ENCODE measurements at regions not wholly inside any gene's neighbourhood (a gene's known extent, or its start where the extent isn't known, plus 50 kb on each side); places are given as distances from the start of the nearest gene placed in this dataset.

- DNase-seq (ENCODE audit: low read depth in 1 of 2, low spot score in 1 of 2): no peak
Measured at GRCh38 chr16:48949636-48950035, 332.0 kb downstream of the CBLN1 start.

GRCh38 chr16:48948911-48949310, 332.7 kb downstream of the CBLN1 start:
- no peak for DNase-seq (ENCODE audit: low read depth in 1 of 2, low spot score in 1 of 2)

- DNase-seq (ENCODE audit: low read depth in 1 of 2, low spot score in 1 of 2): no peak
Measured at GRCh38 chr16:48947371-48947713, 334.3 kb downstream of the CBLN1 start.

- no peak for DNase-seq (ENCODE audit: low read depth in 1 of 2, low spot score in 1 of 2)
Measured at GRCh38 chr16:48946686-48947370, 334.8 kb downstream of the CBLN1 start.

- DNase-seq (ENCODE audit: low read depth in 1 of 2, low spot score in 1 of 2): no peak
Measured at GRCh38 chr16:48942996-48943395, 333.0 kb upstream of the N4BP1 start.

GRCh38 chr16:48936811-48937210, 326.8 kb upstream of the N4BP1 start:
- no peak for DNase-seq (ENCODE audit: low read depth in 1 of 2, low spot score in 1 of 2)

GRCh38 chr16:48932216-48932855, 322.4 kb upstream of the N4BP1 start:
- no peak for DNase-seq (ENCODE audit: low read depth in 1 of 2, low spot score in 1 of 2)

- no peak for DNase-seq (ENCODE audit: low read depth in 1 of 2, low spot score in 1 of 2)
Measured at GRCh38 chr16:48930951-48931553, 321.1 kb upstream of the N4BP1 start.

GRCh38 chr16:48919791-48920190, 309.8 kb upstream of the N4BP1 start:
- DNase-seq (ENCODE audit: low read depth in 1 of 2, low spot score in 1 of 2): no peak

GRCh38 chr16:48918520-48919258, 308.7 kb upstream of the N4BP1 start:
- no peak for DNase-seq (ENCODE audit: low read depth in 1 of 2, low spot score in 1 of 2)

- DNase-seq (ENCODE audit: low read depth in 1 of 2, low spot score in 1 of 2): no peak
Measured at GRCh38 chr16:48916566-48916965, 306.6 kb upstream of the N4BP1 start.

GRCh38 chr16:48914070-48914469, 304.1 kb upstream of the N4BP1 start:
- no peak for DNase-seq (ENCODE audit: low read depth in 1 of 2, low spot score in 1 of 2)

GRCh38 chr16:48913384-48913783, 303.4 kb upstream of the N4BP1 start:
- no peak for DNase-seq (ENCODE audit: low read depth in 1 of 2, low spot score in 1 of 2)

GRCh38 chr16:48912360-48912759, 302.4 kb upstream of the N4BP1 start:
- DNase-seq (ENCODE audit: low read depth in 1 of 2, low spot score in 1 of 2): no peak

GRCh38 chr16:48911700-48912099, 301.7 kb upstream of the N4BP1 start:
- DNase-seq (ENCODE audit: low read depth in 1 of 2, low spot score in 1 of 2): no peak

- no peak for DNase-seq (ENCODE audit: low read depth in 1 of 2, low spot score in 1 of 2)
Measured at GRCh38 chr16:48910214-48910613, 300.2 kb upstream of the N4BP1 start.

GRCh38 chr16:48909231-48909630, 299.3 kb upstream of the N4BP1 start:
- no peak for DNase-seq (ENCODE audit: low read depth in 1 of 2, low spot score in 1 of 2)

GRCh38 chr16:48907906-48908634, 298.1 kb upstream of the N4BP1 start:
- DNase-seq (ENCODE audit: low read depth in 1 of 2, low spot score in 1 of 2): no peak

GRCh38 chr16:48905632-48906505, 295.9 kb upstream of the N4BP1 start:
- DNase-seq (ENCODE audit: low read depth in 1 of 2, low spot score in 1 of 2): no peak

GRCh38 chr16:48904333-48904732, 294.4 kb upstream of the N4BP1 start:
- no peak for DNase-seq (ENCODE audit: low read depth in 1 of 2, low spot score in 1 of 2)
